GM18498 (cell line): ENCODE measurements at regions not wholly inside any gene's neighbourhood (a gene's known extent, or its start where the extent isn't known, plus 50 kb on each side); places are given as distances from the start of the nearest gene placed in this dataset.

Source experiments
- ATAC-seq: cut with Tn5 transposase; IDR thresholded peaks from one replicate; pipeline ENCODE4 v1.9.1; 2021; ENCODE audit warnings: mild to moderate bottlenecking, moderate library complexity; ENCODE audit not compliant: unreplicated experiment

GRCh38 chr10:120641695-120642094 lies 184.7 kb downstream of the PLPP4 start:
- ATAC-seq = no peak

GRCh38 chr10:120643351-120643750 lies 186.3 kb downstream of the PLPP4 start:
- ATAC-seq = no peak

- no peak for ATAC-seq
These were observed 187.8 kb downstream of the PLPP4 start for GRCh38 chr10:120644556-120645410.

GRCh38 chr10:120646159-120646732 lies 189.2 kb downstream of the PLPP4 start:
- no peak for ATAC-seq

- no peak for ATAC-seq
These were observed 189.9 kb downstream of the PLPP4 start for GRCh38 chr10:120646738-120647456.

GRCh38 chr10:120650705-120651399 lies 193.8 kb downstream of the PLPP4 start:
- ATAC-seq = no peak

GRCh38 chr10:120656107-120656506 lies 195.1 kb upstream of the WDR11 start:
- ATAC-seq = no peak

GRCh38 chr10:120657371-120657770 lies 193.8 kb upstream of the WDR11 start:
- ATAC-seq = no peak

GRCh38 chr10:120658943-120659885 lies 191.9 kb upstream of the WDR11 start:
- ATAC-seq = no peak

- ATAC-seq = no peak
These were observed 184.9 kb upstream of the WDR11 start for GRCh38 chr10:120666308-120666707.

GRCh38 chr10:120667276-120667675 lies 183.9 kb upstream of the WDR11 start:
- no peak for ATAC-seq

- no peak for ATAC-seq
These were observed 179.7 kb upstream of the WDR11 start for GRCh38 chr10:120671491-120671890.

- no peak for ATAC-seq
These were observed 167.7 kb upstream of the WDR11 start for GRCh38 chr10:120683454-120683853.

GRCh38 chr10:120684226-120684625 lies 166.9 kb upstream of the WDR11 start:
- ATAC-seq = no peak

- ATAC-seq = no peak
These were observed 166.0 kb upstream of the WDR11 start for GRCh38 chr10:120685136-120685535.

GRCh38 chr10:120688928-120689327 lies 162.2 kb upstream of the WDR11 start:
- ATAC-seq = no peak

- no peak for ATAC-seq
These were observed 161.2 kb upstream of the WDR11 start for GRCh38 chr10:120689777-120690529.

GRCh38 chr10:120691625-120692024 lies 159.5 kb upstream of the WDR11 start:
- ATAC-seq = no peak

- no peak for ATAC-seq
These were observed 150.7 kb upstream of the WDR11 start for GRCh38 chr10:120700426-120700825.
